PC-9 (cell line): ENCODE measurements at regions not wholly inside any gene's neighbourhood (a gene's known extent, or its start where the extent isn't known, plus 50 kb on each side); places are given as distances from the start of the nearest gene placed in this dataset.

Experiments
- BruUV-seq: library from RNA; stranded (reverse); fragments of 400-500 nt; replicated peaks from 2 replicates; lab custom pipeline; 2021; lab: Mats Ljungman, UMichigan
- CTCF ChIA-PET: fragments of 300-600 bp; sonication (Branson Sonifier 250); formaldehyde crosslinking; loops from one replicate; lab custom pipeline; 2022; ENCODE audit warnings: antibody characterized with exemption; lab: Charles Lee
- POLR2A ChIA-PET: fragments of 300-600 bp; sonication (Branson Sonifier 250); formaldehyde crosslinking; loops from one replicate; lab custom pipeline; 2022; ENCODE audit warnings: antibody characterized with exemption; ENCODE audit not compliant: unreplicated experiment; lab: Charles Lee
- DNase-seq, 2 experiments: peaks; one replicate each; pipeline versions ENCODE4 v3.0.0 to v3.0.0-alpha.2; 2015 to 2022; ENCODE audit warnings: mixed read lengths in 1 of 2
- H2AFZ ChIP-seq: fragments of 200-600 bp; sonication (generic); 2 replicates; pipeline ENCODE4 v1.8.1; 2017; ENCODE audit warnings: antibody characterized with exemption
- H3F3A ChIP-seq: fragments of 200-600 bp; sonication (generic); 2 replicates; pipeline ENCODE4 v1.8.1; 2017; ENCODE audit warnings: antibody characterized with exemption, mild to moderate bottlenecking, low read depth; ENCODE audit not compliant: insufficient read depth
- H3K27ac ChIP-seq: fragments of 200-600 bp; sonication (generic); 2 replicates; pipeline ENCODE4 v1.6.1; 2016; ENCODE audit warnings: mixed run types
- H3K27me3 ChIP-seq: fragments of 200-600 bp; sonication (generic); 2 replicates; pipeline ENCODE4 v1.6.1; 2016; ENCODE audit warnings: low read depth, mixed run types; ENCODE audit not compliant: insufficient read depth
- H3K36me3 ChIP-seq: fragments of 200-600 bp; sonication (generic); 2 replicates; pipeline ENCODE4 v1.6.1; 2016; ENCODE audit warnings: low read depth, mixed run types
- H3K4me1 ChIP-seq: fragments of 200-600 bp; sonication (generic); replicated peaks from 2 replicates; pipeline ENCODE4 v1.6.1; 2016; ENCODE audit warnings: mixed run types; ENCODE audit not compliant: insufficient read depth
- H3K4me2 ChIP-seq: fragments of 200-600 bp; sonication (generic); 2 replicates; pipeline ENCODE4 v1.6.1; 2017; ENCODE audit warnings: mixed run types
- H3K4me3 ChIP-seq: fragments of 200-600 bp; sonication (generic); 2 replicates; pipeline ENCODE4 v1.6.1; 2016; ENCODE audit warnings: mixed run types
- H3K79me2 ChIP-seq: fragments of 200-600 bp; sonication (generic); 2 replicates; pipeline ENCODE4 v1.6.1; 2017; ENCODE audit warnings: low read depth, mixed run types
- H3K9me2 ChIP-seq: fragments of 200-600 bp; sonication (generic); 2 replicates; pipeline ENCODE4 v1.8.1; 2017; ENCODE audit warnings: mild to moderate bottlenecking; ENCODE audit not compliant: insufficient read depth
- H3K9me3 ChIP-seq: fragments of 200-600 bp; sonication (generic); 2 replicates; pipeline ENCODE4 v1.8.1; 2016; ENCODE audit warnings: low read depth; ENCODE audit not compliant: insufficient read depth
- H4K20me1 ChIP-seq: fragments of 200-600 bp; sonication (generic); 2 replicates; pipeline ENCODE4 v1.8.1; 2017; ENCODE audit not compliant: insufficient read depth
- EZH2 ChIP-seq: fragments of 200-600 bp; sonication (generic); IDR thresholded peaks from 2 replicates; pipeline ENCODE4 v1.8.0; 2017; ENCODE audit warnings: antibody characterized with exemption, low read depth
- intact Hi-C: fragments of 100-400 bp; cut with micrococcal nuclease; formaldehyde crosslinking; loops from one replicate; pipeline ENCODE4 v1.10.0; 2022; ENCODE audit not compliant: unreplicated experiment
- TF ChIP-seq, protein P1 (sequence below): fragments of 200-600 bp; sonication (generic); conservative IDR thresholded peaks from 2 replicates; pipeline ENCODE4 v1.6.1; 2017; ENCODE audit warnings: mixed run types, antibody characterized with exemption, mild to moderate bottlenecking, moderate library complexity

DNA sequence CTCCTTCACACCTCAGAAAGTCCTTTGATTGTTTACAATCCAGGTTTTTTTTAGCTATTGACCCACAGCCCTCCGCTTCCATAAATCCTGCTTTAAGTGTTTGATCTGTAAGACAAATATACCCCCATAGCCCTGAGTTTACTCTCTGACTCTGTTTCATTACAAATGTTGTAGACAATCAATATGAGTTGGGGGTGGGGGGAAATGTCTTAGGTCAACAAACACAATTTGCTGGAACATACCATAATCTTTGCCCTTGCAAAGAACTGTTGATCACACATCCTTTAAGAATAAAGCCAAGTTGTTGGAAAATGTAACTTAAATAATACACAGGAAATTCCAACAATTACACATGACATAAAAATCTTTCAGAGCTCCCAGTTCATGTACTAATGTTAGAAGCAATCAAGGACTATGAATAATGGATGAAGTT is 301.8 kb upstream of the SEMA6D start:
- Histone ChIP-seq H3K27me3 (no peaks in the 10 kb centered on the region), H3K4me2 (no peak overlapping the region), H3K4me3 (no peak overlapping the region), H3K9me3 (no peaks in the 10 kb centered on the region), H4K20me1 (no peaks in the 10 kb centered on the region), H2AFZ (no peak overlapping the region), H3K36me3 (no peaks in the 10 kb centered on the region), H3K4me1 (no peaks in the 10 kb centered on the region), H3K27ac (no peak overlapping the region), H3K79me2 (no peaks in the 10 kb centered on the region), H3F3A (no peaks in the 10 kb centered on the region), H3K9me2 (no peaks in the 10 kb centered on the region)
- ChIA-PET POLR2A (no interaction called here), CTCF (no interaction called here)
- TF ChIP-seq, protein P1, sequence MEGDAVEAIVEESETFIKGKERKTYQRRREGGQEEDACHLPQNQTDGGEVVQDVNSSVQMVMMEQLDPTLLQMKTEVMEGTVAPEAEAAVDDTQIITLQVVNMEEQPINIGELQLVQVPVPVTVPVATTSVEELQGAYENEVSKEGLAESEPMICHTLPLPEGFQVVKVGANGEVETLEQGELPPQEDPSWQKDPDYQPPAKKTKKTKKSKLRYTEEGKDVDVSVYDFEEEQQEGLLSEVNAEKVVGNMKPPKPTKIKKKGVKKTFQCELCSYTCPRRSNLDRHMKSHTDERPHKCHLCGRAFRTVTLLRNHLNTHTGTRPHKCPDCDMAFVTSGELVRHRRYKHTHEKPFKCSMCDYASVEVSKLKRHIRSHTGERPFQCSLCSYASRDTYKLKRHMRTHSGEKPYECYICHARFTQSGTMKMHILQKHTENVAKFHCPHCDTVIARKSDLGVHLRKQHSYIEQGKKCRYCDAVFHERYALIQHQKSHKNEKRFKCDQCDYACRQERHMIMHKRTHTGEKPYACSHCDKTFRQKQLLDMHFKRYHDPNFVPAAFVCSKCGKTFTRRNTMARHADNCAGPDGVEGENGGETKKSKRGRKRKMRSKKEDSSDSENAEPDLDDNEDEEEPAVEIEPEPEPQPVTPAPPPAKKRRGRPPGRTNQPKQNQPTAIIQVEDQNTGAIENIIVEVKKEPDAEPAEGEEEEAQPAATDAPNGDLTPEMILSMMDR: no peak
- no peak for TF ChIP-seq EZH2
- BruUV-seq: no TSS peak
- DNase-seq: no peak
- intact Hi-C loops: no loop called here

DNA sequence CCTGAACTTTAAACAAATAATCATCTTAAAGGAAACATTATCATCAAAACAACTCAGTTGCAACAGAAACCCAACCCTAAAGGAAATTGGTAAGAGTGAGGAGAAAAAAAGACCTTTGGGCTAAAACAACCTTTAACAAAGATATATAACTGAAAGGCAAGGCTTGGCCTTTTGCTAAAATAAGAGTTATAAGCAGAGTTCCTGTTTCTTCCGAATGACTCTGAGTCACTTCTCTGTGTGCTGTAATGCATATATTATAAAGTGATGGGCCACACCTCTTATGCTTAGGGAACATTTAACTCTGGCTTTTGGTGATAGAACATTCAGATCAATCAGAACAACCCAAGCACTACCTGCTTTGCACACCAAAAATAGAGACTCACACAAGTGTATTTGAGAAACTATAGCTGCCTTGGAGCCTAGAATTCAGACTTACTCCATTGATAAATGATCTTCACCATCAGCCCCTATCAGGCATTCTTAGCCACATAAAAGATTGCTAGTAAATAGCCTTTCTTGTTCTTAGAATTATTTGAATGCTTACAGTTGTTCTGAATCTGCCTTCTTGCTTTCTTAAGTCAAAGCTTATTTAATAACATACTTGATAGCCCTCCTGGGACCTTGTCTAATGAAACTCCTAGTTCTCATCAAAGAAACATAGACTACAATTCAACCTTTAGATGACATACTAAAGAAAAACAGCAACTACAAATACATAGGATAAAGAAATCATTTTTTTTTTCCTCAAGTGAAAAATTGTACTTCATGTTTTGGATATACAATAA is 294.2 kb upstream of the SEMA6D start:
- Histone ChIP-seq H2AFZ (no peak overlapping the region), H3K79me2 (no peaks in the 10 kb centered on the region), H3K36me3 (no peaks in the 10 kb centered on the region), H3K4me2 (no peak overlapping the region), H3K27ac (no peak overlapping the region), H3K9me2 (no peaks in the 10 kb centered on the region), H4K20me1 (no peaks in the 10 kb centered on the region), H3K4me3 (no peak overlapping the region), H3K27me3 (no peaks in the 10 kb centered on the region), H3K9me3 (no peaks in the 10 kb centered on the region), H3K4me1 (no peaks in the 10 kb centered on the region), H3F3A (no peaks in the 10 kb centered on the region)
- CTCF ChIA-PET: interaction anchor here (0.6 kb wide), 1 partner anchor 541 kb away, joined by 3 read pairs; no protein-coding TSS in a partner anchor
- BruUV-seq: no TSS peak
- intact Hi-C loops: no loop called here
- POLR2A ChIA-PET: no interaction called here
- DNase-seq: no peak
- no peak for TF ChIP-seq EZH2
- TF ChIP-seq, protein P1: no peak

DNA sequence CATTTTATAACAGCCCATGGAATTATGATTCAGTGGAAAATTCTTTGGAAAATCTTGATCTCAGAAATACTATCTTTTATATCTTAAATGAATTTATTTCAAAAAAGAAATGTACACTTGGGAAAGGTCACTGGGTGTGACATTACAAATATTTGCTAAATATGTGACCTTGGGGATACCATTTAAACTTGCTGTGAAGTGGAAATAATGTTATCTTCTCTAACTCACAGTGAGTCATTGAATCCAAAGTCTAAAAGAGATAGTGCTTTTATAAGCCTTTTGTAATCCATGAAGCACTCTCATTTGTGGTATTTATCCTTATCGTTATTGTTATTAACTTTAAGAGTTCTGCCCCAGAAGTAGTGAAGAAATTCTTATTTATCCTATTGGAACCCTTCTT is 289.8 kb upstream of the SEMA6D start:
- H3K4me2 ChIP-seq: no peak overlapping the region
- POLR2A ChIA-PET: no interaction called here
- H3K27me3 ChIP-seq: no peaks in the 10 kb centered on the region

More for the DNA sequence above, 289.8 kb upstream of the SEMA6D start:
- H3K79me2 ChIP-seq: no peaks in the 10 kb centered on the region
- no TSS peak for BruUV-seq
- intact Hi-C loops: no loop called here
- H4K20me1 ChIP-seq: no peaks in the 10 kb centered on the region
- H3K4me3 ChIP-seq: no peak overlapping the region
- TF ChIP-seq EZH2: no peak
- TF ChIP-seq, protein P1: no peak
- H3K4me1 ChIP-seq: no peaks in the 10 kb centered on the region
- H3K9me2 ChIP-seq: no peaks in the 10 kb centered on the region
- no peak overlapping the region for H2AFZ ChIP-seq
- no peaks in the 10 kb centered on the region for H3K36me3 ChIP-seq
- no peaks in the 10 kb centered on the region for H3F3A ChIP-seq
- H3K27ac ChIP-seq: no peak overlapping the region
- no peak for DNase-seq
- CTCF ChIA-PET: no interaction called here
- no peaks in the 10 kb centered on the region for H3K9me3 ChIP-seq
